ENCODE measurements at regions not wholly inside any gene's neighbourhood (a gene's known extent, or its start where the extent isn't known, plus 50 kb on each side); places are given as distances from the start of the nearest gene placed in this dataset.

DNA sequence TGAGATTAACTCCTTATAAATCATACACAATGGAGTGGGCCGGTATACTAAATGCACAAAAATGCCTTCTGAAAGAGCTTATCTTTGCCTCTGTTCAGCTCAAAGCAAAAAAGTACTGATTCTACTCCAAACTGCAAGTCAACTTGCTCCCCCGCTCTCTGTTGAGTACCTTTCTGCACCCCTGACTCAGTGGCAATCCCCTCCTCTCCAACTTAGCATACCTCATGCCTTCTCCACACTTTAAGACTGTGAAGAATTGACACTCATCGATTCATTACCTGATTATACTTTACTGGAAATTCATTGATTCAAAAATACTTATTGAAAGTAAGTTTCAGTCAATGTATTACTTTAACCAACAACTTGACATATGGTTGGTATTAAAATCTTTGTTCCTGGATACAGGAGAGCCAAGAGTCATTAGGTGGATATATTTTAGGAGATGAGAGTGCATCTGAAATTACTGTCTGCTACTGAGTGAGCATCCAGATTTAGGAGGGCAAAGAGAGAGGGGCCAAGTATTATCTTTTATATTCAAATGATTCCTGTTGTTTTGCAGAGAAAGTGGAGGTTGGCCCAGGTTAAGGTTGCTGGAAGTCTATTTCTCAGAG lies 187.7 kb downstream of the ICOS start:
- H2BK12ac ChIP-seq (ENCODE audit: low read length in 2 of 2) = no peak overlapping the region
- no peaks in the 10 kb centered on the region for H3K9me3 ChIP-seq (ENCODE audit: control insufficient read depth, low read length)
- no peak overlapping the region for H3K23ac ChIP-seq (ENCODE audit: low read length in 2 of 2)
- no peaks in the 10 kb centered on the region for H3K36me3 ChIP-seq (ENCODE audit: control insufficient read depth in 1 of 2, insufficient read depth in 2 of 2, low read depth in 1 of 2, low read length in 2 of 2)
- H4K91ac ChIP-seq (ENCODE audit: low read length) = no peak overlapping the region
- H2AK5ac ChIP-seq (ENCODE audit: low read length, severe bottlenecking) = no peak overlapping the region
- no peak overlapping the region for H3K4me3 ChIP-seq (ENCODE audit: insufficient read depth in 1 of 2, low read depth in 1 of 2, low read length in 2 of 2)
- H3K27me3 ChIP-seq (ENCODE audit: control insufficient read depth in 1 of 2, insufficient read depth in 1 of 2, low read length in 2 of 2) = peaks cover 6 to 10% of the 10 kb centered on the region in 2 experiments
- 87% methylated on average over 2 of the region's 3 CpGs for WGBS
- H3K18ac ChIP-seq (ENCODE audit: low read depth in 1 of 2, low read length in 2 of 2) = no peak overlapping the region
- H3K79me1 ChIP-seq (replicated peaks; ENCODE audit: low read length, poor library complexity, severe bottlenecking) = no peaks in the 10 kb centered on the region
- no peak overlapping the region for H2BK5ac ChIP-seq (ENCODE audit: low read depth, low read length, poor library complexity, severe bottlenecking)
- H3K4ac ChIP-seq (ENCODE audit: low read depth in 1 of 2, low read length in 2 of 2) = no peak overlapping the region
- no peak overlapping the region for H3K14ac ChIP-seq (ENCODE audit: low read length in 2 of 2)
- no peak overlapping the region for H2AFZ ChIP-seq (ENCODE audit: low read depth, low read length)
- H2BK120ac ChIP-seq (ENCODE audit: low read depth, low read length) = no peak overlapping the region
- no peak overlapping the region for H3K27ac ChIP-seq (ENCODE audit: low read length, poor library complexity, severe bottlenecking)
- DNase-seq = no peak
- no peaks in the 10 kb centered on the region for H3K4me1 ChIP-seq (ENCODE audit: control insufficient read depth, insufficient read depth, low read depth, low read length)
- H3K4me2 ChIP-seq (ENCODE audit: low read length, poor library complexity, severe bottlenecking) = no peak overlapping the region
- no peak overlapping the region for H3K9ac ChIP-seq (ENCODE audit: low read length)
- no peak overlapping the region for H2BK15ac ChIP-seq (ENCODE audit: low read depth, poor library complexity, severe bottlenecking)
- no peak overlapping the region for H4K8ac ChIP-seq (ENCODE audit: low read length)

DNA sequence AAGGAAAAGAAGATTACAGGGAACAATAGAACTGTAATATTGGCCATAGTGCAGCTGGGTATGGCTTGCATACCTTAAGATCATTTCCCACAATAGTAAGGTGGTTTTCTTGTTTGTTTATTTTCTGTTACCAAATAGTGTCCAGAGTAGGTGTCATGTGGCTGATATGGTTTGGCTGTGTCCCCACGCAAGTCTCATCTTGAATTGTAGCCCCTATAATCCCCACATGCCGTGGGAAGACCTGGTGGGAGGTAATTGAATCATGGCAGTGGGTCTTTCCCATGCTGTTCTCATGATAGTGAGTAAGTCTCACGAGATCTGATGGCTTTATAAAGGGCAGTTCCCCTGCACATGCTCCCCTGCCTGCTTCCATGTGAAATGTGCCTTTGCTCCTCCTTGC lies 190.1 kb downstream of the ICOS start:
- Histone ChIP-seq H2AFZ (ENCODE audit: low read depth, low read length) (no peak overlapping the region), H3K4ac (ENCODE audit: low read depth in 1 of 2, low read length in 2 of 2) (no peak overlapping the region), H2BK15ac (ENCODE audit: low read depth, poor library complexity, severe bottlenecking) (no peak overlapping the region), H3K36me3 (ENCODE audit: control insufficient read depth in 1 of 2, insufficient read depth in 2 of 2, low read depth in 1 of 2, low read length in 2 of 2) (no peaks in the 10 kb centered on the region), H3K23ac (ENCODE audit: low read length in 2 of 2) (no peak overlapping the region), H3K4me3 (ENCODE audit: insufficient read depth in 1 of 2, low read depth in 1 of 2, low read length in 2 of 2) (no peak overlapping the region), H4K8ac (ENCODE audit: low read length) (no peak overlapping the region), H2AK5ac (ENCODE audit: low read length, severe bottlenecking) (no peak overlapping the region), H3K4me2 (ENCODE audit: low read length, poor library complexity, severe bottlenecking) (no peak overlapping the region), H3K27ac (ENCODE audit: low read length, poor library complexity, severe bottlenecking) (no peak overlapping the region), H3K27me3 (ENCODE audit: control insufficient read depth in 1 of 2, insufficient read depth in 1 of 2, low read length in 2 of 2) (peaks cover 11 to 14% of the 10 kb centered on the region in 2 experiments), H3K14ac (ENCODE audit: low read length in 2 of 2) (no peak overlapping the region), H2BK5ac (ENCODE audit: low read depth, low read length, poor library complexity, severe bottlenecking) (no peak overlapping the region), H3K9ac (ENCODE audit: low read length) (no peak overlapping the region), H3K79me1 (replicated peaks; ENCODE audit: low read length, poor library complexity, severe bottlenecking) (no peaks in the 10 kb centered on the region), H4K91ac (ENCODE audit: low read length) (no peak overlapping the region), H3K18ac (ENCODE audit: low read depth in 1 of 2, low read length in 2 of 2) (no peak overlapping the region), H2BK120ac (ENCODE audit: low read depth, low read length) (no peak overlapping the region), H3K9me3 (ENCODE audit: control insufficient read depth, low read length) (no peaks in the 10 kb centered on the region), H2BK12ac (ENCODE audit: low read length in 2 of 2) (no peak overlapping the region), H3K4me1 (ENCODE audit: control insufficient read depth, insufficient read depth, low read depth, low read length) (no peaks in the 10 kb centered on the region)
- DNase-seq = no peak
- 49% methylated on average over 3 of the region's 3 CpGs for WGBS

DNA sequence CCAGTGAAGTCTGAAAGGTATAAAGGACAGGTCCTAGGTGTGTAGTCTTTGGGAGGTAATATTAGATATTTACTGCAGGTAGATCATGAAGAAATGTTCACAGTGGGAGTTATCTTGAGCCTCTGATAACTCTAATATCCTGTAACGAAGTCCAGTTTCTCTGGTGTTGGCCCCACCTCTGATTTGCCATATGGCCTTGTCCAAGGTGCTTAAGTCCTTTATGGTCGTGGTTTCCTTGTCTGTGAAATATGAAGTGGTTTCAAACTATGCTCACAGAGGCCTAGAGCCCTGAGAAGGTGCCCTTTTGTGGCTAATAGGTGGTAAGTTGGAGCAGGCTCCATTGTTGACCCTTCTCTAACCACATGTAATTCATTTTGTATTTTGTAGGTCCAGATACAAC lies 190.7 kb downstream of the ICOS start:
- H3K4me1 ChIP-seq (ENCODE audit: control insufficient read depth, insufficient read depth, low read depth, low read length) = no peaks in the 10 kb centered on the region
- no peak overlapping the region for H2BK12ac ChIP-seq (ENCODE audit: low read length in 2 of 2)
- no peaks in the 10 kb centered on the region for H3K36me3 ChIP-seq (ENCODE audit: control insufficient read depth in 1 of 2, insufficient read depth in 2 of 2, low read depth in 1 of 2, low read length in 2 of 2)
- no peak overlapping the region for H2BK120ac ChIP-seq (ENCODE audit: low read depth, low read length)
- H4K8ac ChIP-seq (ENCODE audit: low read length) = no peak overlapping the region
- no peak for DNase-seq
- H3K27ac ChIP-seq (ENCODE audit: low read length, poor library complexity, severe bottlenecking) = no peak overlapping the region
- H2AK5ac ChIP-seq (ENCODE audit: low read length, severe bottlenecking) = no peak overlapping the region
- no peak overlapping the region for H3K4me2 ChIP-seq (ENCODE audit: low read length, poor library complexity, severe bottlenecking)
- no peak overlapping the region for H3K4ac ChIP-seq (ENCODE audit: low read depth in 1 of 2, low read length in 2 of 2)
- H2BK15ac ChIP-seq (ENCODE audit: low read depth, poor library complexity, severe bottlenecking) = no peak overlapping the region
- no peak overlapping the region for H2AFZ ChIP-seq (ENCODE audit: low read depth, low read length)
- H3K27me3 ChIP-seq (ENCODE audit: control insufficient read depth in 1 of 2, insufficient read depth in 1 of 2, low read length in 2 of 2) = peaks cover 11 to 12% of the 10 kb centered on the region in 2 experiments
- H3K4me3 ChIP-seq (ENCODE audit: insufficient read depth in 1 of 2, low read depth in 1 of 2, low read length in 2 of 2) = no peak overlapping the region
- WGBS = 71% methylated on average over 2 of the region's 2 CpGs
- no peak overlapping the region for H4K91ac ChIP-seq (ENCODE audit: low read length)
- no peak overlapping the region for H3K9ac ChIP-seq (ENCODE audit: low read length)
- H3K23ac ChIP-seq (ENCODE audit: low read length in 2 of 2) = no peak overlapping the region
- H3K18ac ChIP-seq (ENCODE audit: low read depth in 1 of 2, low read length in 2 of 2) = no peak overlapping the region
- H2BK5ac ChIP-seq (ENCODE audit: low read depth, low read length, poor library complexity, severe bottlenecking) = no peak overlapping the region
- no peak overlapping the region for H3K14ac ChIP-seq (ENCODE audit: low read length in 2 of 2)
- H3K79me1 ChIP-seq (replicated peaks; ENCODE audit: low read length, poor library complexity, severe bottlenecking) = no peaks in the 10 kb centered on the region
- no peaks in the 10 kb centered on the region for H3K9me3 ChIP-seq (ENCODE audit: control insufficient read depth, low read length)

DNA sequence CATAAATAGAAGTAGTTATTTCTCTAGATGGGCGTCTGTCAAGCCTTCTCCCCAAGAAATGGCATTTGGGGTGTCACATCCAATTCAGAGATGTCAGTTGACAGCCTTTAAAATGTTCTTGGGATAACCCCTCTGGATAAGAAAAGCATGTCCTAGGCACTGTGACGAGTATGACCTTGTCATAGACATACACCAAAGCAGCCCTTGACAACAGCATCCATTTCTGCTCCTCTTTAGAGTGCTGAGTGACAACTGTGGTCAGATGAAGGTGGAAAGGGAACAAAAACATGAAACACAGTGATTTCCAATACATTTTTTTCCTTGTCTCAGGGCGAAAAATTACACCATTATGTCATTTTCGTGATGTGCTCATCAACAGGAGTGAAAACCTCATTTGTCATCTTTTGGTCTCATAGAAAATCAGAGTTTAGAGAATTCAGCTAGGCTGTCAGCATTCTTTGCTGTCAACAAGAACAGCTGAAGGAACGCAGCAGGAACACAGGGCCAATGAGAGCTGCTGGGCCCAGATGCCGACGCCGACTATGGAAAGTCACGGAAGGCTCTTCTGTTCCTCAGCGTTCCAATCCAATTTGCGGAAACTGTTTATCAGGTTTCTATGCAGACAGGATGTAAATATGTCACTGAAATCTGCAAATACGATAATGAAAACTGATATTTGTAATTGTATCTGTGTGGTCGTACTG lies 193.2 kb downstream of the ICOS start:
- DNase-seq = no peak
- no peak overlapping the region for H4K91ac ChIP-seq (ENCODE audit: low read length)
- H3K27me3 ChIP-seq (ENCODE audit: control insufficient read depth in 1 of 2, insufficient read depth in 1 of 2, low read length in 2 of 2) = peaks cover 4 to 12% of the 10 kb centered on the region in 2 experiments
- no peak overlapping the region for H2BK120ac ChIP-seq (ENCODE audit: low read depth, low read length)
- 89% methylated on average over 11 of the region's 13 CpGs for WGBS
- H3K14ac ChIP-seq (ENCODE audit: low read length in 2 of 2) = no peak overlapping the region
- H3K18ac ChIP-seq (ENCODE audit: low read depth in 1 of 2, low read length in 2 of 2) = no peak overlapping the region
- no peak overlapping the region for H3K4me3 ChIP-seq (ENCODE audit: insufficient read depth in 1 of 2, low read depth in 1 of 2, low read length in 2 of 2)
- H2AK5ac ChIP-seq (ENCODE audit: low read length, severe bottlenecking) = no peak overlapping the region
- no peak overlapping the region for H3K23ac ChIP-seq (ENCODE audit: low read length in 2 of 2)
- no peak overlapping the region for H2AFZ ChIP-seq (ENCODE audit: low read depth, low read length)
- no peaks in the 10 kb centered on the region for H3K9me3 ChIP-seq (ENCODE audit: control insufficient read depth, low read length)
- H3K4me1 ChIP-seq (ENCODE audit: control insufficient read depth, insufficient read depth, low read depth, low read length) = no peaks in the 10 kb centered on the region
- H3K4me2 ChIP-seq (ENCODE audit: low read length, poor library complexity, severe bottlenecking) = no peak overlapping the region
- no peak overlapping the region for H3K4ac ChIP-seq (ENCODE audit: low read depth in 1 of 2, low read length in 2 of 2)
- H3K36me3 ChIP-seq (ENCODE audit: control insufficient read depth in 1 of 2, insufficient read depth in 2 of 2, low read depth in 1 of 2, low read length in 2 of 2) = no peaks in the 10 kb centered on the region
- no peak overlapping the region for H2BK5ac ChIP-seq (ENCODE audit: low read depth, low read length, poor library complexity, severe bottlenecking)
- H2BK15ac ChIP-seq (ENCODE audit: low read depth, poor library complexity, severe bottlenecking) = no peak overlapping the region
- H2BK12ac ChIP-seq (ENCODE audit: low read length in 2 of 2) = no peak overlapping the region
- no peak overlapping the region for H3K9ac ChIP-seq (ENCODE audit: low read length)
- no peak overlapping the region for H3K27ac ChIP-seq (ENCODE audit: low read length, poor library complexity, severe bottlenecking)
- no peak overlapping the region for H4K8ac ChIP-seq (ENCODE audit: low read length)
- H3K79me1 ChIP-seq (replicated peaks; ENCODE audit: low read length, poor library complexity, severe bottlenecking) = no peaks in the 10 kb centered on the region

Measured in mesenchymal stem cell (in vitro differentiated cells and primary cell).